Right ventricle myocardium inferior (tissue), 1 donor: ENCODE measurements at regions not wholly inside any gene's neighbourhood (a gene's known extent, or its start where the extent isn't known, plus 50 kb on each side); places are given as distances from the start of the nearest gene placed in this dataset.

ENCODE experiments used
- ATAC-seq: fragments of 200-7000 bp; cut with Tn5 transposase; one replicate; pipeline ENCODE4 v1.9.1; 2020; ENCODE audit warnings: mild to moderate bottlenecking, moderate library complexity
- DNase-seq: peaks from one replicate; pipeline ENCODE4 v3.0.0; 2021; ENCODE audit errors: missing footprints
- intact Hi-C: fragments of 100-400 bp; cut with DNase I; formaldehyde crosslinking; loops from one replicate; pipeline ENCODE4 v1.11.0; 2022
- donor health status: DM: no; HTN: yes; CAD: no; lungs with severe emphysema.

- no peak for ATAC-seq
- no peak for DNase-seq
- intact Hi-C loops, result loop anchor here (5.0 kb wide), 4 partner anchors 51 to 384 kb away; partner anchors contain the start of gene IRF2BP2
These were observed 132.3 kb downstream of the TOMM20 start for GRCh38 chr1:234996245-234996757.

- DNase-seq, result no peak
- intact Hi-C loops, result loop anchor here (5.0 kb wide), 4 partner anchors 53 to 382 kb away; partner anchors contain the start of gene IRF2BP2
- no peak for ATAC-seq
These were observed 134.0 kb downstream of the TOMM20 start for GRCh38 chr1:234994436-234995295.

GRCh38 chr1:234992065-234992464 is 136.6 kb downstream of the TOMM20 start:
- no peak for DNase-seq

GRCh38 chr1:234990874-234991801 is 137.5 kb downstream of the TOMM20 start:
- intact Hi-C loops, result no loop called here
- ATAC-seq (no peak), DNase-seq (no peak)

More at GRCh38 chr1:234992065-234992464, 136.6 kb downstream of the TOMM20 start:
- intact Hi-C loops, result no loop called here
- no peak for ATAC-seq

GRCh38 chr1:234990328-234990675 is 138.3 kb downstream of the TOMM20 start:
- ATAC-seq, result no peak

GRCh38 chr1:234989479-234990327 is 138.9 kb downstream of the TOMM20 start:
- DNase-seq (no peak), ATAC-seq (no peak)
- intact Hi-C loops, result loop anchor here (5.0 kb wide), 1 partner anchor 452 kb away; no protein-coding TSS in a partner anchor

More at GRCh38 chr1:234990328-234990675, 138.3 kb downstream of the TOMM20 start:
- no peak for DNase-seq
- intact Hi-C loops, result no loop called here

- DNase-seq (no peak), ATAC-seq (no peak)
- intact Hi-C loops, result loop anchor here (5.0 kb wide), 1 partner anchor 452 kb away; no protein-coding TSS in a partner anchor
These were observed 139.6 kb downstream of the TOMM20 start for GRCh38 chr1:234989019-234989418.

- DNase-seq (no peak), ATAC-seq (no peak)
- intact Hi-C loops, result loop anchor here (5.0 kb wide), 1 partner anchor 451 kb away; no protein-coding TSS in a partner anchor
These were observed 140.1 kb downstream of the TOMM20 start for GRCh38 chr1:234988536-234988935.

GRCh38 chr1:234988155-234988517 is 140.5 kb downstream of the TOMM20 start:
- ATAC-seq, result no peak
- intact Hi-C loops, result loop anchor here (5.0 kb wide), 1 partner anchor 451 kb away; no protein-coding TSS in a partner anchor
- no peak for DNase-seq

- peak; percentile 92 for ATAC-seq
These were observed 141.1 kb downstream of the TOMM20 start for GRCh38 chr1:234987415-234988154.

GRCh38 chr1:234986750-234987414 is 141.8 kb downstream of the TOMM20 start:
- intact Hi-C loops, result loop anchor here (5.0 kb wide), 1 partner anchor 450 kb away; no protein-coding TSS in a partner anchor
- ATAC-seq, result peak; percentile 12
- no peak for DNase-seq

More at GRCh38 chr1:234987415-234988154, 141.1 kb downstream of the TOMM20 start:
- DNase-seq, result no peak
- intact Hi-C loops, result loop anchor here (5.0 kb wide), 1 partner anchor 450 kb away; no protein-coding TSS in a partner anchor

- ATAC-seq (no peak), DNase-seq (no peak)
- intact Hi-C loops, result loop anchor here (5.0 kb wide), 1 partner anchor 448 kb away; no protein-coding TSS in a partner anchor
These were observed 142.9 kb downstream of the TOMM20 start for GRCh38 chr1:234985516-234986294.

GRCh38 chr1:234985007-234985370 is 143.6 kb downstream of the TOMM20 start:
- intact Hi-C loops, result loop anchor here (5.0 kb wide), 1 partner anchor 448 kb away; no protein-coding TSS in a partner anchor
- DNase-seq, result no peak

GRCh38 chr1:234983564-234984238 is 144.9 kb downstream of the TOMM20 start:
- ATAC-seq (no peak), DNase-seq (no peak)
- intact Hi-C loops, result no loop called here

More at GRCh38 chr1:234985007-234985370, 143.6 kb downstream of the TOMM20 start:
- no peak for ATAC-seq

- DNase-seq, result no peak
- intact Hi-C loops, result no loop called here
These were observed 146.9 kb downstream of the TOMM20 start for GRCh38 chr1:234981758-234982157.

More at GRCh38 chr1:234981758-234982157, 146.9 kb downstream of the TOMM20 start:
- no peak for ATAC-seq
